Ureter (tissue), 1 donor: ENCODE measurements at regions not wholly inside any gene's neighbourhood (a gene's known extent, or its start where the extent isn't known, plus 50 kb on each side); places are given as distances from the start of the nearest gene placed in this dataset.
"Not testable (repeated sequence)": the region's sequence is repeated elsewhere in the genome, so short reads cannot be mapped to it uniquely, and the experiment has no call there.

ENCODE experiments used
- DNase-seq: peaks from one replicate; pipeline ENCODE4 v3.0.0-alpha.2; 2020; ENCODE audit warnings: low spot score
- donor health status: DM: yes; HTN: yes; CAD: no.

DNA sequence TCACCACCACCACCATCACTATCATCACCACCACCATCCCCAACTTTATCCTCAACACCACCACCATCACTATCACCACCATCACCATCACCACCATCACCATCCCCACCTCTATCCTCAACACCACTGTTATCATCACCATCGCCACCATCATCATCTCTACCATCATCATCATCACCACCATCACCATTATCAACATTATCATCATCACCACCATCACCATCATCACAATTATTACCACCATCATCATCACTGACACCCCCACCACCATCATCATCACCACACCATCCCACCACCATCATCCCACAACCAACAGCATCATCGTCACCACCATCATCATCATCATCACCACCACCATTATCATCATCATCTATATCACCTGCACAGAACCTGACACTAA, 188.4 kb upstream of the PWP1 start:
- no peak for DNase-seq

DNA sequence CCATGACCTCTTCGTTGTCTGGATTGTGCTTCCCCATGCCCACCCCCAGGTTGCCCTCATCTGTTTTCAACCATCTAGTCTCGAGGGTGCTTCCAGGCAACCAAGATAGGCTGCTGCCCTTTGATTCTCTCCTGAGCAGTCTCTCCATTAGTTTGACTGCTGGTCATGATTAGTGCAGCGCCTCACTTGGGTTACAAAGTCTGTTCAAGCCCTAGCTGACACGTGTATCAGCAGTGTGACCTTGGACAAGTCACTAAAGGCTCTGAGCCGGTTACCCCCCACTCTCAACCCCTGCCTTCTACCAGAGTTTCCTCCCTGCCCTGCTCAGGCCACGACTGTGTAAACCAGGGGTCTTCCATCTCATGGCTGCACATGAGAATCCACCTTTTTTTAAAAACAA, 185.3 kb upstream of the PWP1 start:
- no peak for DNase-seq

GRCh38 chr12:107501681-107502080, 183.9 kb upstream of the PWP1 start:
- no peak for DNase-seq

DNA sequence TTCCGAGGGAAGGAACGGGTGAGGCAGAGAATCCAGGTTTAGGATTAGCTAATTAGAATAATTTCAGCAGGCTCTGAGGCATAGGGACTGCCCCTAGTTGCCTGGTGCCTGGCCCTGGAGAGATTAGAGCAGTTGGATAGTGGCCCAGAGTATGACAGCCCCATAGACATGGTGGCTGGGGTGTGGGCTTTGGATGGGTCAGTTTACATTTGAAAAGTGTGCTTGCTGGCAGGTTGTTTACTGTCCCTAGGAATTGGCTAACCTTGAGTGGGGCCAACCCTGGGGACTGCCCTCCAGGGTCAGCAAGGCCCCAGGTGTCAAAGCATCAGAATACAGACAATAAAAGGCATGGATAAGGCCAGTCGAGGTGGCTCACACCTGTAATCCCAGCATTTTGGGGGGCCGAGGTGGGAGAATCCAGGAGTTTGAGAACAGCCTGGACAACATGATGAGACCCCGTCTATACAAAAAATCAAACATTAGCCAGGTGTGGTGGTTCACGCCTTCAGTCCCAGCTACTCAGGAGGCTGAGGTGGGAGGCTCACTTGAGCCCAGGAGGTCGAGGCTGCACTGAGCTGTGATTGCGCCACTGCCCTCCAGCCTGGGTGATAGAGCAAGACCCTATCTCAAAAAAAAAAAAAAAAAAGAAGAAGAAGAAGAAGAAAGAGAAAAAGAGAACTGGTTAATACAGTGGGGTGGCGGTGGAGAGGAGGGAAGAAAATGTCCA, 182.3 kb upstream of the PWP1 start:
- DNase-seq = no peak

DNA sequence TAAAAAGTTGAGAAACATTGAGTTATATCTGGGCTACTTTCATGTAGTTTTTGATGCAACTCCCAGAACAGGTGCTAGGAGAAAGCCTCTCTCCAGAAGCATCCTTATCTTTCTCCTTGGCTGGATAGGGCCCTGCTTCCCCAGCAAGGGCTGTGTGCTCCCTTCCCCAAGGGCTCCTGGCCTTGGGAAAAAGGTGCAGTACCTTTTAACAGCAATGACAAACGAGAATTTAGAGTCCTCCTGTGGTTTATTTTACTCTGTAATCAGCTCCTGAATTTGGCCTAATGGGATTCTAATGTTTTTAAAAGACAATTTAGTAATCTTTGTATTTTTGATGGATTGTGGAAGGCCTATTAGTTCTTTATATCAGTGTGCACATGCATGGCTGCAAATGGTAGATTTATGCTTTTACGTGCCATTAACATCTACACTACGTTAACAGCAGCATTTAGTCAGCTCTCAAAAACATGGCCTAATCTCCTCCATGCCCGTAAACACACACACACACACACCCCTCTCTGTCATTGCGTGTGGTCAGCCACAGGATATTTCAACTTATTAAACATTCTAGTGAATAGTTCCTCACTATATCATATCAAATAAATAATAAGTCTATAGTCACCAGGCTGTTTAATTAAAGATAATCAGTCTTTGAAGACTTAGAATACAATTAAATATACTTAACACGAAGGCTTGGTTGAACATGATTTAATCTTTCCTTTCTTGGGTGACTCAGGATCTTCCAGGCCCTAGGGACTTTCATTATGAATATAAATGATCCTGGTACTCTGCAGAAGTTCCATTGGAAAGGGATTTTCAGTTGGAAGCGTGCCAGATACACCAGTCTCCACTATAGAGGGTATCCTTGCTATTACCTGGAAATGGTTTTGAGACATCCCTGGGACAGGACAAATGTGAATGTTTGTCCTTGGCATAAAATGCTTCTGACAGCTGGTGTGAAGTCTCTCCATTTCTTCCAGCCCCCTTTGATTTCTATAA, 181.4 kb upstream of the PWP1 start:
- no peak for DNase-seq

DNA sequence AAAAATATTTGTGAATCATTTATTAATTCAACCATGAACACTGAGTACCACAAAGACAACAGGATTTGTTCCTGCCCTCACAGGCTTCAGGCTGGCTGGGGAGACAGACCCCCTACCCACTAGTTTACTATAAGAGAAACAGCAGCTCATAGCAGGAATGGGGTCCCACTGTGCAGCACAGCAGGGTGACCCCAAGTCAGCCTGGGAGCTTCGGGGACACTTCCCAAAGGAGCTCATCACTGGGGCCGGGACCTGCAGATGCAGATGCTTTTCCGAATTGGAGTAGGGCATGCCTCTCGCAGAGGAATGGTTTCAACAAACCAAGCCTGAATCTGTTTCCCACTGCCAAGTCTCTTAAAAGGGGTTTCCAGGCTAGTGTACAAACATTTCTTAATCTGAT, 176.2 kb upstream of the PWP1 start:
- no peak for DNase-seq

DNA sequence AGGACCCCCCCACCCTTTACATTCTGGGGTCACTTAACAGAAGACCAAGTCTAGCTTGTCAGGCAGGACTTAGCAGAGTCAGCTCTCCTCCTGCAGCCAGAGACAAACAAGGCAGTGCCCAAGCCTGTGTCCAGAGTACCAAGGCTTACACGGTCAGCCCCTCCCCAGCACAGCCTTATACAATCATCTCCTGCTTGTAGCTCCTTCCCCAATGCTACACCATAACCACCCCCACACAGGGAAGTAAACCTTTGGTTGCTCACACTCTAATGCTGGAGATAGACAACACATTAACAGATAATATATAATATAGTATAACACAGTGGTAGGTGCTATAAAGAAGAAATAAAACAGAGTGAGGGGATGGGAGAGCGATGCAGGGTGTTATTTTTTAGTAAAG, 175.4 kb upstream of the PWP1 start:
- DNase-seq = no peak

DNA sequence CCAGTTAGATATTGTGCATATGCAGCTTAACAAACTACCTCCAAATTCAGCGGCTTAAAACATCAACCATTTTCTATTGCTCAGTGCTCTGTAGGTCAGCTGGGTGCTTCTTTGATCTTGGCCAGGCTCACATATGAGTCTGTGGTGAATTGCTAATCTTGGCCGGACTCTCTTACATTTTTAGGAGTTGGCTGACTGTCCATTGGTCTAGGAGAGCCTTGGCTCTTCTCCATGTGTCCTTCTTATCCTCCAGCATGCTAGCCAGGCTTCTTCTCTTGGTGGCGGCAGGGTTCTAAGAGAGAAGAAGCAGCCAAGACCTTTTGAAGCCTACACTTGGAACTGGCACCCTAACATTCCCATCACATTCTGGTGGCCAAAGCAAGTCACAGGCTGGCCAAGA, 174.3 kb upstream of the PWP1 start:
- no peak for DNase-seq

- no peak for DNase-seq
Observed at GRCh38 chr12:107512391-107512790, 173.2 kb upstream of the PWP1 start.

DNA sequence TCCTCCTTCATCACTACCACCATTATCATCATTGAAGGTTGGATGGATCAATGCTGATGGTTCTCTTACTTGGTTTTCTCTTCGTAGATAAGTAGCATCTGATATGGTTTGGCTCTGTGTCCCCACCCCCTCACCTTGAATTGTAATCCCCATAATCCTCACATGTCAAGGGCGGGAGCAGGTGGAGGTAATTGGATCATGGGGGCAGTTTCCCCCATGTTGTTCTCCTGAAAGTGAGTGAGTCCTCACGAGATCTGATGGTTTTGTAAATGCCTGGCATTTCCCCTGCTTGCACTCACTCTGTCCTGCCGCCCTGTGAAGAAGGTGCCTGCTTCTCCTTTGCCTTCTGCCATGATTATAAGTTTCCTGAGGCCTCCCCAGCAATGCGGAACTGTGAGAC, 172.4 kb upstream of the PWP1 start:
- no peak for DNase-seq

GRCh38 chr12:107513636-107514400, 171.8 kb upstream of the PWP1 start:
- DNase-seq = no peak

DNA sequence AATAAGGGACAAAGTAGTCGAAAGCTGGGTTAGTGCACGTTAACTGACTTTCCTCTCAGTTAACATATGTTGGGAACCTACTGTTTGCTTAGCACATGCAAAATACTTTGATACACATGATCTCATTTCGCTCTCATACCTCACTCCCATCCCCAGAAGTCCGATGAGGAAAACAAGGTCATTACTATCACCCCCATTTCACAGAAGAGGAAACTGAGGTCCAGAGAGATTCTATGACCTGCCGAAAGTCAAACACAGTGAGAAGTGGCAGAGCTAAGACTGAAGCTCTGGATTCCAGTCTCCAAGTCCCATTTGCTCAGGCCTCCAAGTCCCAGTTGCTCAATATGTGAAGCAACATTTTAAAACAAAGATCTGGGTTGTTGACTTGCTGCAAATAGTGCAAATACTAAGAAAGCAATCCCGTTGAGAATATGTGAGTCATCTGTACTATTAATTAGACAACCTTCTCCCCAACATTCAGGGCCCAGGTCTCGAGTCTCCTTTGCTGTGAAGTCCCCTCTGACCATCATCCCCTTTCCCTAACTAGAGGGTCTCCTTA, 170.6 kb upstream of the PWP1 start:
- no peak for DNase-seq

GRCh38 chr12:107515446-107515958, 170.1 kb upstream of the PWP1 start:
- DNase-seq = peak; percentile 51

- not testable (repeated sequence) for DNase-seq
Observed at GRCh38 chr12:107517816-107518215, 167.8 kb upstream of the PWP1 start.

DNA sequence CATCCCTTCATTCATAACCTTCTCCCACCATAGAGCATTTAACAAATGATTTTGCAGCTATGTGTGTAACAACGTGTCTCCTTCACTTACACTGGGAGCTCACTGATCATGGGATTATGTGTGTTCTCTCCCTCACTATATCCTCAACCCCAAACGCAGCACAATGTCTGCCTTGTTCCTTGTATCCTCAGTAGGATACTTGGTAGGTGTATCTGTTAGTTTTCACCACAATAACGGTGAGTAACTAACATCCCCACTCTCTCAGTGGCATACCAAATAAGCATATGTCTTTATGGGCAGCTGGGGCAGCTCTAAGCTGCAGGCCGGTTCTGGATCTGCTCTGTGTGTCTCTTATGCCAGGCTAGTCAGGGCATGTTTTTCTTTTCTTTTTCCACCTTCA, 166.7 kb upstream of the PWP1 start:
- no peak for DNase-seq

- DNase-seq = no peak
Observed at GRCh38 chr12:107519906-107520859, 165.4 kb upstream of the PWP1 start.

DNA sequence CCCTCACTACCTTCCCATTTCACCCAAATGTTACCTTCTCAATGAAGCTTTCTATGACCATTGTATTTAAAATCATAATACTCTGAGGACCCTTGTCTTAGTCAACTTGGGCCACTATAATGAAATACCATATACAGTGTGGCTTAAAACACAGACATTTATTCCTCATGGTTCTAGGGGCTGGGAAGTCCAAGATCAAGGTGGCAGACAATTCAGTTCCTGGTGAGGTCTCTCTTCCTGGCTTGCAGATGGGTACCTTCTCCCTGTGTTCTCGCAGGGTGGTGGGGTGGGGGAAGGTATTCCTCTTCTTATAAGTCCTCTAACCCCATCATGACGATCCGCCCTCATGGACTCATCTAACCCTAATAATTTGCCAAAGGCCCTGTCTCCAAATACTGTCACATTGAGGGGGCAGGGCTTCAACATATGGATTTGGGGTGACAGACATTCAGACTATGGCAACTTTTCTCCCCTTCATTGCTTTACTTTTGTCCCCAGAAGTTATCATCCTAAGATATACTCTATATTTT, 163.7 kb upstream of the PWP1 start:
- no peak for DNase-seq

DNA sequence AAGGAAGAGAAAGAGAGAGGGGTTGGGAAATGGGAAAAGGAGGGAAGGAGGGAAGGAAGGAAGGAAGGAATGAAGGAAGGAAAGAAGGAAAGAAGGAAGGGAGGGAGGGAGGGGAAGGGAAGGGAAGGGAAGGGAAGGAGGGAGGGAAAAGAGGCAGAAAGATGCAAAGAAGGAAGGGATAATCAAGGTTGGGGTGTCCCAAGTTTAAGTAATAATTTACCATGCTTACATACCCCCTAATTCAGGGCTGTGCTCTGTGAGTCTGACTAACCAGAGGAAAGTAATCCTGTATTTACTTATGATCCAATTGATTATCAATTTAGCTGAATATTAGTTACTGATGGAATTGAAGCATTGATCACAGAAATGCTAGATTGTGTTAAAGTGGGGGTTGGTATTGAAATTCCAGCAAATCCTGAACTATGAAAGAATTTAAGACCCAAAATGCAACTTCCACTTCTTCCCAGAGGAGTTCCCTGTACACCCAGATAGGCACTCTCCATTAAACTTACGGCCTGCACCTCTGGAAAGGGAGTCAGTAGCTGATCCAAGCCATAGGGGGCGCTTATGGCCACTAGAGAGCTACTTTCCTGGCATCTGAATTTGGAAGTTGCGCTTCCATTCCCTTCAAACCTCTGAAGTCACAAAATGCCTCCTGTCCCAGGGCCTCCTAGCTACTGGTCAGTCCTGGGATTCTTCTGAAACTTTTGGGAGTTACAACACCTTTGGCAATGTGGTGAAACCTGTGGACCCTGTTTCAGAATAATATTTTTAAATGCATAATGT, 162.7 kb upstream of the PWP1 start:
- DNase-seq = no peak

DNA sequence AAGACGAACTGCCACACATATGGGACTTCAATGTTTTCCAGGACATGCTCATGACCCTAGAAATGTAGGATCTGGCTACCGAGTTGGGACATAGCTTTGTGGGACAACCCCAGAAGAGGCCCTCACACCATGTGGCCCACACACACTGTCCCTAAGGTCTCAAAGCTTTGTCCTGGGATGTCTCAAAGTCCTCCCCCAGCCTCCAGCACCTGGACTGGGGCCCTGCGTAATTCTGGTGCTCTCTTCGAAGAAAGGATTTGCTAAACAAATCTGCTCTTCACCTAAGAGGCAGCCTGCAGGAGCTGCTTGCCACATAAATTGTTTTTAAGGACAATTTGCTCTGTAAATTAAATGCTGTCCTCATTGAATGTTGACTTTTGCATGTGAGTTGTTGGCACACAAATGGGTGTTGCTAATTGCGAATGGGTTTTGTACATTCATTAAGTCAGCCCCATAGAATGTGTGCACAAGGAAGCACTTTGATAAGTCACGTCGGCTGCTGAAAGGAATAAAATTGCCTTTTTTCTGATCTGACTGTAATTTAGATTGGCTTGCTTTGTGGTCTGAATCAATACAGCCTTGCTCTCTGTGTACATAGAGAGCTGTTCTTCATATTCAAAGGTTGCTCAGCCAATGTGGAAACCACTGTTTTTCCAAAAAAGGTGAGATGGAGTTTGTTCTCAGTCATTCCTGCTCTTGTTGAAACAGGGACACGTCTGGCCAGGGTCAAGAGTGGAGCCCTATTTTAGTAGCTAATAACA, 161.6 kb upstream of the PWP1 start:
- no peak for DNase-seq
